ENCODE measurements at regions not wholly inside any gene's neighbourhood (a gene's known extent, or its start where the extent isn't known, plus 50 kb on each side); places are given as distances from the start of the nearest gene placed in this dataset.

DNA sequence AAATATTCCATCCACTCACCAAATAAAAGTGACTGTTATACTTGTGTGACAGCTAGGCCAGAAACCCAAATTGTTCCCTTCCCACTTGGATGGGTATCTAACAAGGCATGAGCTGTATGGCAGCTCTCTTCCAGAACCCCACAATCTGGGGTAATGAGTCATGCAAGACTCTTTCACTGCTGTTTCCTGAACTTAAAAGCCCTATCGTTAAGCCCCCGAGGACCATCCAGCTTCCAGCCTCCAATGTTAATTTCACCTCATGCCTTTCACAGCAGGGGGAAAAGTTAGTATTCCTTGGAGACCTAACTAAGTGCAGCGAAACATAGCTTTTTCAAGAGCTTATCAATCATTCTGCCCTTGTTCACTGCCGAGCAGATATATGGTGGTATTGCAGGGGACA lies 368.6 kb upstream of the HSFY2 start:
- H3K4me3 ChIP-seq (ENCODE audit: low read length), result no peak overlapping the region
- intact Hi-C loops (cut with DNase I, micrococcal nuclease), result no loop called here
- no peaks in the 10 kb centered on the region for H3K4me1 ChIP-seq (ENCODE audit: insufficient read depth, low read length)
- H3K36me3 ChIP-seq (ENCODE audit: insufficient read depth, low read length), result no peaks in the 10 kb centered on the region
- TF ChIP-seq, protein P1, sequence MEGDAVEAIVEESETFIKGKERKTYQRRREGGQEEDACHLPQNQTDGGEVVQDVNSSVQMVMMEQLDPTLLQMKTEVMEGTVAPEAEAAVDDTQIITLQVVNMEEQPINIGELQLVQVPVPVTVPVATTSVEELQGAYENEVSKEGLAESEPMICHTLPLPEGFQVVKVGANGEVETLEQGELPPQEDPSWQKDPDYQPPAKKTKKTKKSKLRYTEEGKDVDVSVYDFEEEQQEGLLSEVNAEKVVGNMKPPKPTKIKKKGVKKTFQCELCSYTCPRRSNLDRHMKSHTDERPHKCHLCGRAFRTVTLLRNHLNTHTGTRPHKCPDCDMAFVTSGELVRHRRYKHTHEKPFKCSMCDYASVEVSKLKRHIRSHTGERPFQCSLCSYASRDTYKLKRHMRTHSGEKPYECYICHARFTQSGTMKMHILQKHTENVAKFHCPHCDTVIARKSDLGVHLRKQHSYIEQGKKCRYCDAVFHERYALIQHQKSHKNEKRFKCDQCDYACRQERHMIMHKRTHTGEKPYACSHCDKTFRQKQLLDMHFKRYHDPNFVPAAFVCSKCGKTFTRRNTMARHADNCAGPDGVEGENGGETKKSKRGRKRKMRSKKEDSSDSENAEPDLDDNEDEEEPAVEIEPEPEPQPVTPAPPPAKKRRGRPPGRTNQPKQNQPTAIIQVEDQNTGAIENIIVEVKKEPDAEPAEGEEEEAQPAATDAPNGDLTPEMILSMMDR (IDR thresholded peaks at IDR 0.05), result no peak
- POLR2A ChIA-PET, result no interaction called here
- ATAC-seq (ENCODE audit: poor library complexity) (no peak), DNase-seq (no peak)
- no peaks in the 10 kb centered on the region for H3K36me3 Mint-ChIP-seq (ENCODE audit: low read depth)
- no peaks in the 10 kb centered on the region for H3K9me3 ChIP-seq (ENCODE audit: control insufficient read depth in 1 of 2, insufficient read depth in 1 of 2, low read length in 2 of 2)
- no peaks in the 10 kb centered on the region for H3K27me3 ChIP-seq (ENCODE audit: control insufficient read depth in 1 of 2, insufficient read depth in 2 of 2, low read length in 2 of 2)
- H3K4me3 Mint-ChIP-seq, result no peak overlapping the region
- H3K9me3 Mint-ChIP-seq, result no peaks in the 10 kb centered on the region
- H3K27ac ChIP-seq (ENCODE audit: low read depth in 1 of 2, low read length in 2 of 2), result no peak overlapping the region
- H3K27me3 Mint-ChIP-seq, result no peaks in the 10 kb centered on the region
- no peaks in the 10 kb centered on the region for H3K4me1 Mint-ChIP-seq (ENCODE audit: low read depth)
- no peak overlapping the region for H3K27ac Mint-ChIP-seq
- CTCF ChIA-PET, result no interaction called here

DNA sequence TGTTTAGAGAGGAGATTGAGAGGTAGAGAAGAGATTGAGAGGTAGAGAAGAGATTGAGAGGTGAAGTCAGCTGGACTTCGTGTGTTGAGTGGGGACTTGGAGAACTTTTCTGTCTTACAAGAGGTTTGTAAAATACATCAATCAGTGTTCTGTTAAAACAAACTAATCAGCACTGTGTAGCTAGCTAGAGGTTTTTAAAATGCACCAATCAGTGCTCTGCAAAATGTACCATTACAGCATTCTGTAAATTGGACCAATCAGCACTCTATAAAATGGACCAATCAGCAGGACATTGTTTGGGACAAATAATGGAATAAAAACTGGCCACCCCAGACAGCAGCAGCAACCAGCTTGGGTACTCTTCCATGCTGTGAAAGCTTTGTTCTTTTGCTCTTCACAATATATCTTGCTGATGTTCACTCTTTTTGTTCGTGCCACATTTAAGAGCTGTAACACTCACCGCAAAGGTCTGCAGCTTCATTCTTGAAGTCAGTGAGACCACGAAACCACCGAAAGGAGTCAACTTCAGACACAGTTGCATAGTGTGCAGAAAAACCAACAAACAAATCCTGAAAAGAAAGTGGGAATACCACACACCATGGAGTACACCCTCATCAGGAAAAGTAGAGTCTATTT lies 366.9 kb upstream of the HSFY2 start:
- CTCF ChIA-PET, result no interaction called here
- no peaks in the 10 kb centered on the region for H3K36me3 ChIP-seq (ENCODE audit: insufficient read depth, low read length)
- H3K9me3 ChIP-seq (ENCODE audit: control insufficient read depth in 1 of 2, insufficient read depth in 1 of 2, low read length in 2 of 2), result no peaks in the 10 kb centered on the region
- Mint-ChIP-seq H3K27me3 (no peaks in the 10 kb centered on the region), H3K36me3 (ENCODE audit: low read depth) (no peaks in the 10 kb centered on the region), H3K9me3 (no peaks in the 10 kb centered on the region), H3K4me1 (ENCODE audit: low read depth) (no peaks in the 10 kb centered on the region), H3K4me3 (no peak overlapping the region), H3K27ac (no peak overlapping the region)
- ATAC-seq (ENCODE audit: poor library complexity) (no peak), DNase-seq (no peak)
- POLR2A ChIA-PET, result no interaction called here
- H3K4me3 ChIP-seq (ENCODE audit: low read length), result no peak overlapping the region
- H3K27ac ChIP-seq (ENCODE audit: low read depth in 1 of 2, low read length in 2 of 2), result no peak overlapping the region
- H3K27me3 ChIP-seq (ENCODE audit: control insufficient read depth in 1 of 2, insufficient read depth in 2 of 2, low read length in 2 of 2), result no peaks in the 10 kb centered on the region
- TF ChIP-seq, protein P1 (IDR thresholded peaks at IDR 0.05), result no peak
- intact Hi-C loops (cut with DNase I, micrococcal nuclease), result no loop called here
- no peaks in the 10 kb centered on the region for H3K4me1 ChIP-seq (ENCODE audit: insufficient read depth, low read length)

DNA sequence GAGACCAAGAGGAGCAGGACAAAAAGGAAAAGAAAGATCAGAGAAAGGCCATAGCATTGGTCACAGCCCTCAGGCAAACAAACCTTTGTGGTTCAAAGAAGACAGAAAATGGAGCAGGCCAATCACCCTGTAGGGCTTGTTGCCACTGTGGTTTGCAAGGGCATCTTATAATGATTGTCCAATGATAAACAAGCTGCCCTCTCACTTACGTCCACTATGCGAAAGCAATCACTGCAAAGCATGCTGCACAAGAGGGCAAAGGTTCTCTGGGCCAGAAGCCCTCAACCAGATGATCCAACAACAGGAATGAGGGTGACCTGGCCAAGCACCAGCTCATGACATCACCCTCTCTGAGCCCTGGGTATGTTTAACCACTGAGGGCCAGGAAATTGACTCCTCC lies 360.9 kb upstream of the HSFY2 start:
- H3K36me3 ChIP-seq (ENCODE audit: insufficient read depth, low read length), result no peaks in the 10 kb centered on the region
- POLR2A ChIA-PET, result no interaction called here
- no peaks in the 10 kb centered on the region for H3K9me3 ChIP-seq (ENCODE audit: control insufficient read depth in 1 of 2, insufficient read depth in 1 of 2, low read length in 2 of 2)
- H3K36me3 Mint-ChIP-seq (ENCODE audit: low read depth), result no peaks in the 10 kb centered on the region
- no peaks in the 10 kb centered on the region for H3K4me1 ChIP-seq (ENCODE audit: insufficient read depth, low read length)
- TF ChIP-seq, protein P1 (IDR thresholded peaks at IDR 0.05), result no peak
- no peak for DNase-seq
- no peaks in the 10 kb centered on the region for H3K4me1 Mint-ChIP-seq (ENCODE audit: low read depth)
- no peak overlapping the region for H3K27ac ChIP-seq (ENCODE audit: low read depth in 1 of 2, low read length in 2 of 2)
- no peak overlapping the region for H3K4me3 ChIP-seq (ENCODE audit: low read length)
- H3K9me3 Mint-ChIP-seq, result no peaks in the 10 kb centered on the region
- no peaks in the 10 kb centered on the region for H3K27me3 Mint-ChIP-seq
- H3K27me3 ChIP-seq (ENCODE audit: control insufficient read depth in 1 of 2, insufficient read depth in 2 of 2, low read length in 2 of 2), result no peaks in the 10 kb centered on the region
- no peak for ATAC-seq (ENCODE audit: poor library complexity)
- intact Hi-C loops (cut with DNase I, micrococcal nuclease), result no loop called here
- H3K4me3 Mint-ChIP-seq, result no peak overlapping the region
- CTCF ChIA-PET, result no interaction called here
- no peak overlapping the region for H3K27ac Mint-ChIP-seq

Measured in CD4-positive, alpha-beta T cell (primary cell).